NCI-H1417 (cell line): ENCODE measurements at regions not wholly inside any gene's neighbourhood (a gene's known extent, or its start where the extent isn't known, plus 50 kb on each side); places are given as distances from the start of the nearest gene placed in this dataset.
"Not testable (repeated sequence)": the region's sequence is repeated elsewhere in the genome, so short reads cannot be mapped to it uniquely, and the experiment has no call there.

Source experiments
- DNase-seq, 3 experiments: peaks; one replicate each; lab custom pipeline; 2025; lab: John Stamatoyannopoulos, UW

DNA sequence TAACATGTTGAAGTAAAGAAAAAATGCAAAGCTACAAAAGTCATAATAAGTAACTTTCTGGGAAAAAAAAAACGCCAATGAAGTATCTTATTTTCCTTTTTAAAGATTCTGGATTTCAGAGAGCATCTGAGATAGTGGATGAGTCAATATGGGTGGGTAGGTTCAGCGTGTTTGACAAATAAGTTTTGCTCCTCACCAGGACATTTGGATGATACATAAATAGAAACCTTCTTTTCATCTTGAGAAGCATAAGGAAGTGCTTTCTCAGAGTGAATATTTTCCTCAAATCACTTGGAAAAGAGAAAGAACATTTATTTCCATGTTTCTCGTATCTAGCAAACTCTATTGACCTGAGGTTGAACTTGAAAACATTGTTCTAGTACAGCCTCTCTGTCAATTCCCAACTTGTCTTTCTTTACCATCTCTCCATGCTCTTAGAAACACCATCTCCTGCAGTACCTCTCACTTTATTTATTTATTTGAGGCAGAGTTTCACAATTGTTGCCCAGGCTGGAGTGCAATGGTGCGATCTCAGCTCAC is 463.2 kb downstream of the KLF5 start:
- DNase-seq, result no peak

DNA sequence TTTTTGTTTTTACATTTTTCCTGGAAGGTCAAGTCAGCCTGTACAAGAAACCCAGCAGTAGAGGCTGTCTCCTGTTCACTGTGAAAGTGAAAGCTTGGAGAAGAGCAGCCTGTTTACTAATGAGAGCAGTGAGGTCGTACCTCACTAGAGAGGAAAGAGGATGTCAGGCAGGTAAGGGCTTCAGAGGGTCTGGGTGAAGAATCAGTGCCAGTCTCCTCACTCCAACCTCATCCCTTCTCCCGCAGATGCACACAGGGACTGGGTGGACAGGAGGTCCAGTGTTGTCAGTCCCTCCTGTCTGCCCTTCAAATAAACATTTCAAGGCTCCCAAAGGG is 462.5 kb downstream of the KLF5 start:
- peak in 2 of 3 experiments; percentile 21 to 71 for DNase-seq

DNA sequence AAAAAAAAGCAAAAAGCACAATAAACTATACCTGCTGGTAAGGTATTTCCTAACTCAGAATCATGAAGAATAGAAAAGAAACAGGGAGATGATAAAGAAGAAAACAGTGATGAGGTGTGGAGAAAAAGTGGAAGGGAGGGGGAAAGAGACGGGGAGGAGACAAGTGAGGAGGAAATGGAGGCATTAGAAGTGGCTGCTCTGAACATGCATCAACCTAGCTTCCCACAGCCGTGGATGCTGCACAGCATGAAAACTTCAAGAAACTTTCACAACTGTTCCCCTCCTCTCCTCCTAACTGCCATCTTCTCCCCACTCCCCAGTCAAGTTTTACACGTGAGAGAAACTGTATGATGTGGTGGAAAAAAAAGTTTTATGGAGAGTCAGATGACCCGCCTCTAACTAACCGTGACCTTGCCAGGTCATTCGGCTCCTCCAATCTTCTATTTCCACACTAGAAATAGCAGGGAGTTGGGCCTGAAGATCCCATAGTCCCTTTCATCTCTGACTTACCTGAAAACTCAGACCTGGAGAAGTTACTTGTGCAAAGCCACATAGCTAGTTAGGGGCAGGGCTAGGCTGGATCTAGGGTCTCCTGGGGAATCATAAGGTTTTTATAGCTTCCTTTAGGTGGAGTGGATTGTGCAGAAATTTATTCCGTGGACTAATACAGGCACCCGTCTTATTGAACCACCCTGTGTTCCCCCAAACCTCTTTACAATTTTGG is 461.9 kb downstream of the KLF5 start:
- peak in 1 of 3 experiments; percentile 70 for DNase-seq

DNA sequence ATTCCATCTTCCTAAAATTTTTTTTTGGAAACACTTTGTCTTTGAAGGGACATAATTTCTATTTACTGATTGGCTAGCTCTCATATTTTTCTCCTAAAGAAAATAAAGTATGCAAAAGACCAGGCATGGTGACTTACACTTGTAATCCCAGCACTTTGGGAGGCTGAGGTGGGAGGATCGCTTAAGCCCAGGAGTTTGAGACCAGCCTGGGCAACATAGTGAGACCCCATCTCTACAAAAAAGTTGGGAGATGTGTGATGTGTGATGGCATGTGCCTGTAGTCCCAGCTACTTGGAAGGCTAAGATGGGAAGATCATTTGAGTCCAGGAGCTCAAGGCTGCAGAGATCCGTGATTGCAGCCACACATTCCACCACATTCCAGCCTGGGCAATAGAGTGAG is 461.3 kb downstream of the KLF5 start:
- not testable (repeated sequence) for DNase-seq

DNA sequence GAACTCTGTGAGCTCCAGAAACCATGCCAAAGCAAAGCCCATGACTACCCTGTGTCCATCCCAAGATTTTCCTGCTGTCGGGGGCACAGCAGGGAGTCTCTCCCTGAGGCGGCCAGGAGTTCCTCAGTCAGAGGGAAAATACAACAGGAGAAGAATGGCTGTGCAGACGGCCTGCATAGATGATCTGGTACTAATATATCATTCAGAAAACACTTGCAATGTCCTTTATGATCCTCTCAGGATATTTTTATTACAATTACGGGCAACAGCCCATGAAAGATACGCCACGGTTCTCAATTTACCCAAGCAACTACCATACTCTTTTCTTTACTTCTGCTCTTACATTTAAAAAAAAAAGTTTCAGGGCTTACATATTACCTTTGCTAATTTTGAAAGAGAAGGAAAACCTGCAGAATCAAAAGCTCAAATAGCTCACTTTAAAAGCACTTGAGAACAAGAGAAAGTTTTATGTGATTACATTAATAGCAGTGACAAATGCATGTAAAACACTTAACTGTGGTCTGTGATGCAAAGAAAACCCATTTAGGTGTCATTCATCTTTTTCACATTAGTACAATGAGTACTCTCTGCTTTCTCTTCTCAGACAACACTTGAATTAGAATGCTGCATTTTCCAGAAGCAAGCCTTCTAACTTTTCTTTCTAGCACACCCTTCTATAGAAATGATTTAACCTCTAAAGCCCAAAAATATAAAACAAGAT is 460.8 kb downstream of the KLF5 start:
- peak; percentile 21 to 98 (median 80) for DNase-seq

DNA sequence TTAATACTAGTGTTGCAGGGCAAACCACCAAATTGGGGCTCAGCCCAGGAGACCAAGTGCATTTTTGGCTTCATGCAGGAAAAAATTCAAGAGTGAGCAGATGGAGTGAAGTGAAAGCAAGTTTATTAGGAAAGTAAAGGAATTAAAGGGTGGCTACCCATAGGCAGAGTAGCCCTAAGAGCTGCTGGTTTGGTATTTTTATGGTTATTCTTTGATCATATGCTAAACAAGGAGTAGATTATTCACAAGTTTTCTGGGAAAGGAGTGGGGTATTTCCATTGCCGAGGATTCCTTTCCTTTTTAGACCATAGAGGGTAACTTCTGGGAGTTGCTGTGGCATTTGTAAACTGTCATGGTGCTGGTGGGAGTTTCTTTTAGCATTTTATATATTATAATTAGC is 459.0 kb downstream of the KLF5 start:
- DNase-seq, result no peak

DNA sequence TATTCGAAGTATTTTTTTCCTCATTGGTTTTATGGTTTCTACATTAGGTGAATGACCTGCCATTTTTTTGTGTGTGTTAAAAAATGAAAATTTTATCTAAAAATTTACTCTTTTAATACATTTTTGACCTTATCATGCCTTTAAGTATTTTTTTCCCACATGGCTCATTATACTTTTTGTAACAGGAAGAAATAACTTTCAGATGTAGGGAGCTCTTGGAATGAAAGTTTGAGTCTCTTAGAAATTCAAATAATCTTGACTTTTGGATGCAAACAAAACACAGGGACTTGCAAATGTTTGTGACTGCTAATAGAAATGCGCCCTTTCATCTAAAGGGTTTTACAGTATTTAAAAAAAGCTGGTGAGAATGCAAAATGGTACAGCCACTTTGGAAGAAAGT is 457.9 kb downstream of the KLF5 start:
- no peak for DNase-seq

DNA sequence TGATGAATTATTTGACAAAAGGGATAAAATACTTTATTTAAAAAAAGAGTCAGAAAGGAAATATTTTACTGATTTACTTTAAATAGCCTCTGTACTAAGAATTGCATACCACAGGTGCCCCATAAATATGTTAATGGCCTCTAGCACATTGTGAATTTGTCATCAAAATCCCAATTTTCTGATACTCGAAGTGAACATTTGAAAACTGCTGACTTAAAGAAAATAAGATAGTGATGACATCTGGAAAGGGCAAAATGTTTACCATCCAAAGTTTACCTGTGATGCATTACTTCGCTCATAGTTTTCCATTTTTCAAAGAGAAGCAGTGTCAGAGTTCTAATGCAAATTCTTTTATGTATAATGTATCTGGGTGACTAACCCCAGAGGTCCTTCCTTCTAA is 455.4 kb downstream of the KLF5 start:
- no peak for DNase-seq

DNA sequence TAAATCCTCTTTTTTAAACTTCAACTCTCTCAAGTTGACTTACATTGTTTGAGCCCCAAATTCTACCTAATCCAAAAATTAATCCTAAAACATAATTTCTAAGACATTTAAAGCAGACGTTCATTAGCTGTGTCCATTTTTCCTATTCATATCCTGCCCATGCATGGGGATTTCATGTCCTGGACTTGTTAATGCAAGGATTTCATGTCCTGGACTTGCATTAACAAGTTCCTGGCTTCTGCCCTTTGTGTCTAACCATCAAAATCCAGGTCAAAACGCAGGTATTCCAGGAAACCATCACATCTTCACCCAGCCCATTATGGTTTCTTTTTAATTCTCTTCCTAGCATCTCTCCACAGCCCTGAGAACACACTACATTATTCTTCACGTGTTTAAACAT is 454.9 kb downstream of the KLF5 start:
- no peak for DNase-seq

DNA sequence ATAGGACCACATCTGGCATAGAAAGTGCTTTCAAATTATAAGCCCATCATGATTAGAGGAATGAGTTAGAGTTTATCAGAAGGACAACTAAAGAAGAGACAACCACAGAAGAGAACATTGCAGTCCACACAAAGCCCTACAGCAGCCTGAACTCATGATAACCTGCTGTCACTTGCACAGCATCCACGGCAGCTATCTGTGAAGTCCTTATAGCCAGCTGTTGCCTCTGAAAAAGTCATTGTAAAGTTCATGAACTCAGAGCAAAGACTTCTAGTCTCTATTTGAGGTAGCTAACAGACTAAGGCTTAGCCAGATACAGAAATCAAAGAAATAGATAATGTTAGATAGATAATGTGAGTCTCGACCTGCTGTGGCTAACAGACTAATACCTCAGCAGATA is 450.0 kb downstream of the KLF5 start:
- no peak for DNase-seq

DNA sequence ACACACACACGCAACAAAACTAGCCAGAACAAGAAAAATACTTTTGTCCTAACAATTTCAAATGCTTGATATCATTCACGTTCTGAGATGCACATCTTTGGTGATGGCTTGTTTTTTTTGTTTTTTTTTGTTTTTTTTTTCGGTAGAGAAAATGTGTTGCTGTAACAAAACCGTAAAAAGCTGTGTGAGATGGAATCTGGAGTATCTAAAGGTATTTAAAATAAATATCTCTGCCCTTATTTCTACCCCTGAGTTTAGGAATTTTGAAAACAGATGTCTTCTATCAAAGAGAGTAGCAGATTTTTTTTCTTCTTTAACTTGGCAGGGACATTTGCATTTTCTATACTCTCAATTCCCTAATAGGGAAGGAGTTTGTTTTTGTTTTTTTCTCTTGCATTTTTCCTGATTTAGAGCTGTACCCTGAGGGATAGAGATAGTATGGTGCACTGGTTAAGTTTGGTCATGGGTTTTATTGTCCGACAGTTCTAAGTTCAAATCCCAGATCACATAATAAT is 446.6 kb downstream of the KLF5 start:
- DNase-seq, result no peak

DNA sequence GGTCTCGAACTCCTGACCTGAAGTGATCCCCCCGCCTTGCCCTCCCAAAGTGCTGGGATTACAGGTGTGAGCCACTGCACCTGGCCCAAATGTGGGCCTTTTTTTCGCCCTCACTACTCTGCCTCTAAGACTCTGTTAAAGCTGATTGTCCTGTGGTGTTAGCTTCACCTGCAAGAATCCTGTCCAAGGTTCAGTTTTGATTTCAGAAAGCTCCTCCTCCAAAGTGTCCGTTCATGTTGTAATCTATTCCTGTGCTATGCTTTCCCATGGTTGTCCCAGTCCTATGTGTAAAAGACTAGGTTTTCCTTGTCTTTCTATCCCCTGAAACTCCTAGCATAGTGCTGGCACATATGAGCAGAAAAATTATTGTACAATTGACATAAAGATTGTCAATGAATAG is 440.9 kb downstream of the KLF5 start:
- DNase-seq, result no peak

DNA sequence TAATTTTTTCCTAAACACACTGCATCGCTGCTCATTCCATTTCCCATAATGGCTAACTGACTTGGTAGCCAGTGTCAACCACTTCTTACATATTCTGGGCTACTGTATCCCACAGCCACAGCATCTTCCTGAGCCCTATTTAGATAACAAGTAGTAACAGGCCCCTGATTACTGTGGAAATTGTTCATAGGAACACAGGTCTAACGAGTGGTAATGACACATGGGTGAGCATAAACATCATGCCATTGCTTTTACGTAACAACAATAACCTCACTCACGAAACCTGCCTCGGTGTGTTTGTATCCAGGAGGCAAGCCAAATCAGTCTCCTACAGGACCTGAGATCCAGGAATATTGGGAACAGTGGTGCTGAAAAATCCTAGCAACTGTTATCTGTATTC is 438.6 kb downstream of the KLF5 start:
- DNase-seq, result no peak

DNA sequence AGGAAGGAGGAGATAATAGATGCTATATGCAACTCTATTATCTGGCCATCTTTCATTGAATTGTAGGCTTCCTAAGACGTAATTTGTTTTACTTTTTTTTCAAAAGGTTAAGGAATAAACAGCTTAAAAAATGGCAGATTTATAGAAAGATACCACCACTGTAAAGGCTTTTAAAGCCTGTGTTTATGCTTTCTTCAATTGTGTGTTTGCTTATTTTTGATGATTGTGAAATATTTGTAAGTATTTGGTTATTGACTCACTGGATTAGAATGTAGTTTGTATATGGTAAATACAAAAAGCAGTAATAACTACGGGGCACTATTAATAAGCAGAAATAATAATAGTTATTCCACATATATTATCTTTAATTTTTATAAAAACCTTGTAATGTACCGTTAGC is 437.9 kb downstream of the KLF5 start:
- no peak for DNase-seq

DNA sequence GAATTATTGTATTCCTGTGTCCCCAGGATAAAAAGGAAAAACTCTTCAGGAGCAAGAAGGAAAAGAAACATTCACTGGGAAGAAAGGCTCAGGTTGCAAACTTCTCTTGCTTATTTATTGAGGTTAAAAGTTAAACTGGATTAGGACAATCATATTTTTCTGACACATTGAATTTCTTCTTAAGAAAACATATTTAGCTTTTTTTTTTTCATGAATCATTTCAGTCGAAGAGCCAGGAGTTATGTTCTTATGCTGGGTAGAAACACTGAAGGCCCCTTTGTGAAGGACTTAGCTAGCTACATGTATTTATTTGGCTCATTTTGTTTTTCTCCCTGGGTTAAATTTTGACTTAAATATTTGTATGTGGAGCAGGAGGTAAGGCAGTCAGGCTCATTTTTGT is 434.0 kb downstream of the KLF5 start:
- DNase-seq, result no peak

DNA sequence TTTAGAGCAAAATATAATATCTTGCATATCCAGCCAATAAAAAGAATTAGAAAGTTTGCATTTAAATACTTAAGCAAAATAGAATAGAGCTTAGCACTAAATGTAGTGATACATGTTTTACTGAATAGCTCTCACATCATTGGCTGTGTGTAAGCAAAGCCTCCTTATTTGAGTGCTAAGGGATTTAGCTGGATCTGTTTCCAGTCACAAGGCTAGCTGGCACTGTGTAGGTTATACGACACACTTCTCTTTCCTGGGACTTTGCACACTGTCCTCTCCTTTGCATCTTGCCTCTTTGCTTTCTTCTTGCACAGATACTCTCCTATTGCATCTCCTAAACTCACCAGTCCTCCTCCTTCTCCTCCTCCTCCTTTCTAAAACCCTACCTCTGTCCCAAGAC is 423.8 kb downstream of the KLF5 start:
- DNase-seq, result no peak

DNA sequence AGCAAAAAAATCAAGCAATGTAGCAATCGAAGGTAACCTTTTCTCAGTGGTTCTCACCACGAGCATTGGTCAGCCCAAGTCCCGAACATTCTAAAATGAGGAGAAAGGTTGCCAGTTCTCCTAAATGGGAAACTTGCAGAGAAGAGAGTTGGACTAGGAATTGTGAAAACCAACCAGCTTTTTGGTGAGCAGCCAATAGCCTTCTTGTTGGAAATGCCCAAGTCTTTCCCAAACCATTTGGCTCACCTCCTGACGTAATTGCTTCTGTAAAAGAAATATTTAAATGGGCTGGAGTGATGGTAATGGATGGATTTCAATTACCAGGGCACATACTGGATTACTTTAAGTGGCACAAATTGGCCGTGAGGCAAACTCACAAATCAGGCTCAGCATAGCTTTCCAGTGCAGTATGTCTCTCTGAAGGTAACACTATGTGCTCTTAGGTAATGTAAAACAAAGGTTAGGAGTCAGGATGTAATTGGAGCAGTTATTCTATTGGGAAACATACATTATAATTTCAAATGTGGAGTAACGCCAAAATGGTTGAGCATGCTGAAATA is 423.2 kb downstream of the KLF5 start:
- peak in 2 of 3 experiments; percentile 12 to 48 for DNase-seq

DNA sequence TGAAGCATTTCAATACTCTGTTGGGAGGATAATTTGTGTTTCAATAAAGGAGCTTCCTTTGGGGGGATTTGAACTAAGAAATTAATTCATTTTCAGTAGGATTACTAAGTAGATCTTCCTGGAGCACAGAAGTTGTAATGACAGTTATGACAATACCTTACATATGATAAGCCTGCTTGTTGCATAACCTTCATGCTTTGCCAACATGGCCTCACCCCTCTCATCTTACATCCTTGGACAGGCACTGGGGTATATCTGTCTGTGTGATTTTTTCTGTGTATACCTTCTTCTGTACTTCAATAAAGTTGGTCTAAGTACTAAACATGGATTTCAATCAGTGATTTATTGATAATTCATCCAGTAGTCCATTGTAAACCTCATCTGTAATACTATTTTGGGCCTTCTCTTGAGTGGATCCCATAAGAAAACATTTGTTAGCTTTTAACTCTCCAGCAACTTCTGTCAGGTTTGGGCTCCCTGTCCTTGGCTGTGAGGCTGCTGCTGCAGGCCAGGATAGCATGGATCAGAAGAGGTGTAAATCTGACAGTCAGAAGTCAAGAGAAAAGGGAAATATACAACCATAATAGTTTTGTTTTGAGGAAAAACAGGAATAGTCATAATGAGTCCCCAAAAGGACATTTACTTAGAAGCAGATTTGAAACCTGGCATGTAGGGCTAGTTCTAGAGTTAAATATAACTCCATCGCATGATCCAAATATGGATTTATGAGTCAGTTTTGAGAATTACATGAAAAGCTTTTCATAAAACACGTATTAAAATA is 422.2 kb downstream of the KLF5 start:
- DNase-seq, result no peak

DNA sequence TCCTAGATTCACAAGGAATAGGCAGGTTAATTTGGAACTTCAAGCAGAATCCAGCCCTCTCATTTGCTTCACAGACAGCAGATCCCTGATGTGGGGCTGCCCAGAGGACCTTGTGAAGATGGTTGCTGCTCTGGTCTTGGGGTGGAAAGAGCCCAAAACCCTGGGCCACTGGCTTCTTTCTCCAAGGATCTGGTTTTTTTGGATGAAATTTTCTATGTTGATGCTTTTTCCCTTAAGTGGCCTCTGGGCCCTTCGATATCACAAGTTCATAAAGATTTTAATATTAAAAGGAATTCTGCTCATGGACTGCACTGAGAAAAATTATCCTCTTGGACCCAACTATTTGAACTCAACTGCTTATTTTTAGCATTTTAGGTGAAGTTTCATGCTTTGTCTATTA is 421.1 kb downstream of the KLF5 start:
- DNase-seq, result no peak

DNA sequence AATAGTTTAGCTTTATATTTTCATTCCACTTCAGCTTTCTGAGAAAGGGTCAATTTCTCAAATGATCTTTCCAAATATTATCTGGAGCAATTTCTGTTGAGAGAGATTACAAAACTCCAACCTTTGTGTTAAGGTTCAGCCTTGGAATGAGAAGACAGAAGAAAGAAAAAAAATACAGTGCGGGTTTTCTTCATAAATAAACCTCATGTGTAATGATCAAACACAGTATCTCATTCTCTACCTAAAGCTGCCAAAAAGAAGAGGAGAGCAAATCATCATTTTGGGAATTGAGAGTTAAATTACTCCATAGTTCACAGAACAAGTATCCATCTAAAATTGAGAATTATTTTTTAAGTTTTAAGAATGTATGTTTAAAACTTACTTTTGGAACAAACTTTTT is 420.5 kb downstream of the KLF5 start:
- no peak for DNase-seq

DNA sequence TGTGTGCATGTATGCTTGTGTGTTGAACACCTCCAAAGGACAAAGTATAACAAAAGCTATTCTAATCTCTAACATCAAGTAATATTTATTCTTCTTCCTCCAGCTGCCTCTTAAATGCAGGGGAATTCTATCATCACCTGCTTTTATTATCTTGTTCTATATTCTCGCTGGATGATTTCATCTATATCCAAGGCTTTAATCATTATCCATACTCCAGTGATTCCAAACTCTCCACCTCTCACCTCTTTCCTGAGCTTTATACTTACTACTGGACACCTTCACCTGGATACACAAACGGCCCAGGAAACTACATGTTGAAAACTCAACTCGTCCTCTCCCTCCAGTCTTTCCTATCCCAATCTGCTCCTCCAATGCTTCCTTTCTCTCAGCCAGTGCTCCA is 418.6 kb downstream of the KLF5 start:
- no peak for DNase-seq

DNA sequence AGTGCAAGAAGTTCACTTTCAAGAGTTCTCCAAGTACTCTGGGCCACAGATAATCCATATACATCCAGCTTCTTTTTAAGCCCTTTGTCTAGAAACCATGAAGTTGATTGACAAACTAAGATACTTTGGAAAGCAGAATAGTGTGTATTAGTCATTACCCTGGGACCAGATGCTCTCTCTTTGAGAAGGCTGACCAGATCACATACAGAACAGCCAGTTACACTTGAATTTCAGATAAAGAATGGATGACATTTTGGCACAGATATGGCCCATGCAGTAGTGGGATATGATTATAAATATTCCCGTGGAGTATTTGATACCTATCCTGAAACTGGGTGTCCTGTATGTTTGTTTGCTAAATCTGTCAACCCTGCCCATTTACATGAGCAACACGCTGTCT is 414.2 kb downstream of the KLF5 start:
- DNase-seq, result no peak
